ENCODE measurements at regions not wholly inside any gene's neighbourhood (a gene's known extent, or its start where the extent isn't known, plus 50 kb on each side); places are given as distances from the start of the nearest gene placed in this dataset.

GRCh38 chr13:99873141-99873540 is 98.4 kb downstream of the ZIC5 start:
- TF ChIP-seq CTCF (conservative IDR thresholded peaks at IDR 0.05) (no peak), ZFX (IDR thresholded peaks at IDR 0.05) (no peak)
- H3K27ac ChIP-seq = no peak overlapping the region

GRCh38 chr13:99871249-99871898 is 100.2 kb downstream of the ZIC5 start:
- TF ChIP-seq ZFX (IDR thresholded peaks at IDR 0.05) (no peak), CTCF (conservative IDR thresholded peaks at IDR 0.05) (no peak)
- H3K27ac ChIP-seq = no peak overlapping the region

GRCh38 chr13:99870541-99870940 is 101.0 kb downstream of the ZIC5 start:
- no peak for TF ChIP-seq CTCF (conservative IDR thresholded peaks at IDR 0.05)
- TF ChIP-seq ZFX (IDR thresholded peaks at IDR 0.05) = no peak
- no peak overlapping the region for H3K27ac ChIP-seq

- no peak overlapping the region for H3K27ac ChIP-seq
- TF ChIP-seq ZFX (IDR thresholded peaks at IDR 0.05) (no peak), CTCF (conservative IDR thresholded peaks at IDR 0.05) (no peak)
These were observed 101.7 kb downstream of the ZIC5 start for GRCh38 chr13:99869830-99870229.

- H3K27ac ChIP-seq = no peak overlapping the region
- TF ChIP-seq CTCF (conservative IDR thresholded peaks at IDR 0.05) = no peak
- TF ChIP-seq ZFX (IDR thresholded peaks at IDR 0.05) = no peak
These were observed 102.8 kb downstream of the ZIC5 start for GRCh38 chr13:99868767-99869166.

- TF ChIP-seq ZFX (IDR thresholded peaks at IDR 0.05) = no peak
- TF ChIP-seq CTCF (conservative IDR thresholded peaks at IDR 0.05) = no peak
- H3K27ac ChIP-seq = no peak overlapping the region
These were observed 103.9 kb downstream of the ZIC5 start for GRCh38 chr13:99867535-99868257.

GRCh38 chr13:99866781-99867180 is 104.8 kb downstream of the ZIC5 start:
- no peak overlapping the region for H3K27ac ChIP-seq
- TF ChIP-seq CTCF (conservative IDR thresholded peaks at IDR 0.05) (no peak), ZFX (IDR thresholded peaks at IDR 0.05) (no peak)

All from C4-2B (cell line).